GM19452 (cell line): ENCODE measurements at regions not wholly inside any gene's neighbourhood (a gene's known extent, or its start where the extent isn't known, plus 50 kb on each side); places are given as distances from the start of the nearest gene placed in this dataset.

Experiments
- ATAC-seq: cut with Tn5 transposase; IDR thresholded peaks from one replicate; pipeline ENCODE4 v1.9.1; 2021; ENCODE audit not compliant: unreplicated experiment

DNA sequence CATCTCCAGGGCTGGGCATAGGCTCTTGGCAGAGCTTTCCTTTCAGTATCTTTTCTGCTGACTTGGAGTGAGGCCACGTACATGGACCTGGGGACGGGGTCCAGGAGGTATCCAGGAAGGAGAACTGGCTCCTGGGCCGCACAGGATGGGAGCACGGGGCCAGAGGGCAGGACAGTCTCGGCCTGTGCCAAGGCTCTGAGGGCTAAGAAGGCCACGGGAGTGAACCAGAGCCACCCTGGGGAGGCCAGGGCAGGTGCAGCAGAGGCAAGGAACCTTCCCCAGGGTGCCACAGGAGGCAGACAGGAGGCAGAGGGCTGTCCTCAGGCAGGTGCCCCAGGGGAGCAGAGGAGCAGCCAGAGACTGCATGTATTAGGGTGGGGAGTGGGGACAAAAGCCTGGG lies 50.3 kb downstream of the PLXNA1 start:
- no peak for ATAC-seq

DNA sequence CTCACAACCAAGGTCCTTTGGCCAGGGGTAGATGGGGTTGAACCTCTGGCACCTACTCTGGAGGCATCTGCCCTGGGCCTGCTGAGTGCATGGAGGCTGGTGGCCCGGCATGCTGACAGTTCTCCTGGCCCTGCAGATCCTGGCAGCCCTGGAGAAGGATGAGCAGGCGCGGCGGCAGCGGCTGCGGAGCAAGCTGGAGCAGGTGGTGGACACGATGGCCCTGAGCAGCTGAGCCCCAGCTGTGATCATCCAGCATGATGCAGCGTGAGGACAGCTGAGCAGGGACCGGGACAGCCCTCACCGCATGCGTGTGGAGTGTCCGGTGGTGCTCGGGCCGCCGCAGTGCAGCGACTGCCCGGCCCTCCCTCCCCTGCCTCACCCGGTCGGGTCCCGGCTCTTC lies 50.9 kb downstream of the PLXNA1 start:
- ATAC-seq: no peak

DNA sequence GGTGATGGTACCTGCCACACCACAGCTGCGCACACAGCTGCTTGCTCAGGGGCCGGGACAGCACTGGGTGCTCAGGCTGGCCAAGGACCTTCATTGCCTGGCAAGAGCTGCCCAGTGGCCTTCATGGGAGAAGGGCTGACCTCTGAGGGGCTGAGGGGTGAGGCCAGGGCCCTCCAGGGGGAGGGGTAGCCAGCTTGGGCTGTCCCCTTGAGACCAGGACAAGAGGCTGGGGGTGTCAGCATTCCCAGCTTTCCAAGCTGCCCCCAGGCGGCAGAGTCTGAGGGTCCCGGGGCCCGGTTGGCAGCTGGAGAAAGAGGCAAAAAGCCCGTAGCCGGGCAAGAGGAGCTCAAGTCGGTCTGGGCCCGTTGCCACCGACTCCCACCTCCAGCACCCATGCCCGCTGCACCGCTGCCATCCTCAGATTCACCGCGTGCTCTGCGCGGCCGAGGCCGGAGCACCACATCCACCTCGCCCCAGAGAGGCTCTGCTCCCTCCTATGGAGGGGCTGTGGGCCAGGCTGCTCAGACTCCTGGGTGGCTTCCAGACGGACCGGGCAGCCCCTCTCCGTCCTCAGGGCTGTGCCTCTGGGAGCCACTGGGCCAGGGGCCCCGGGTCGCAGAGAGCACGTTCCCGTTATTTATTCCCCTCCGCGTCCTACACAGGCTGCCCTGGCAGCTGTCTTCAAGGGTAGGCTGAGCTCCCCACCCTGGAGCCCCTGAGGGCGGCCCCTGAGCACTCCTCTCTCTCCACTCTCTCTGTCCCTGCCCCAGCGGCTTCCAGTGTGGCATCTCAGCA lies 51.5 kb downstream of the PLXNA1 start:
- no peak for ATAC-seq

- ATAC-seq: no peak
Measured at GRCh38 chr3:127034990-127035652, 52.2 kb downstream of the PLXNA1 start.

- ATAC-seq: no peak
Measured at GRCh38 chr3:127035677-127036076, 52.8 kb downstream of the PLXNA1 start.

DNA sequence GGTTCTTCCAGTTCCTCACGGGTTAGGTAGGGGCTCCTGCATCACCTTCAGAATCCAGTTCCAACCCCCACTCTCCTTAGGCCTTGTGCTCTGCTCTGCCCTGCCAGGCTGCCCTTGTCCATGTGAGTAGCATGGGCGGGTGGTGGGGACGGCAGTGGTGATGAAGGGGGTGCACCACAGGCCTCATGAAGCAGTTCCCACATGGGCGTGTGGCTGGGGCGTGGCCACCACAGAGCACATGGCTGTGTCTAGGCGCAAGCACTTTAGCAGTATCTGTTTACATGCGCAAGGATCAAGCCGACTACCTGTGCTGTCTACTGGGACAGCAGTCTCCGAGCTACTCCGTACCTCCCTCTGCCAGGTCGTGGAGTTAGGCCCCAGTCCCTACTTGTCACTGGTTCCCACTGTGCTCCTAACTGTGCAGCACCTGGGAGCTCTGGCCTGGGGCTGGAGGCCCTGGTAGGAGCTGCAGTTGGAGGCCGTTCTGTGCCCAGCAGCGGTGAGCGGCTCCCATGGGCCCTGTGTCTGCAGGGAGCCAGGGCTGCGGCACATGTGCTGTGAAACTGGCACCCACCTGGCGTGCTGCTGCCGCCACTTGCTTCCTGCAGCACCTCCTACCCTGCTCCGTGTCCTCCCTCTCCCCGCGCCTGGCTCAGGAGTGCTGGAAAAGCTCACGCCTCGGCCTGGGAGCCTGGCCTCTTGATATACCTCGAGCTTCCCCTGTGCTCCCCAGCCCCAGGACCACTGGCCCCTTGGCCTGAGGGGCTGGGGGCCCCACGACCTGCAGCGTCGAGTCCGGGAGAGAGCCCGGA lies 53.5 kb downstream of the PLXNA1 start:
- no peak for ATAC-seq

GRCh38 chr3:127037021-127037400 lies 54.1 kb downstream of the PLXNA1 start:
- ATAC-seq: no peak

DNA sequence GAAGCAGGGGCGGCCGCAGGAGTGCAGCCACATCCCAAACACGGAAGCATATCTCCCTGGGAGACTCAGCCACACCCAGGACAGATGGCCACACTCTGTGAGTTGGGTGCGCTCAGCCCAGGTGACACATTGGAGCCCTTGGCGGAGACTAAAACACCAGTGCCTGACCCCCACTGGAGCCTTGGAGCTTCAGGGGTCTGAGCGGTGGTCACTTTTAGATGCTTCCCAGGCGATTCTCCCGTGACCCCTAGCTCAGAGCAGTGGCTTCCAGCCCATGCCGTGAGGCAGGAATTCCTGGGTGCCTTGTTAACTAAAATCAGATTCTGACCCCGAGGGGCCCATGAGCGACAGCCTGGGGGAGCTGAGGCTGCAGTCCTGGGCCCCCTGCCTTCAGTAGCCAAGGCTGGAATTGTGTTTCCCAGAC lies 54.5 kb downstream of the PLXNA1 start:
- no peak for ATAC-seq

DNA sequence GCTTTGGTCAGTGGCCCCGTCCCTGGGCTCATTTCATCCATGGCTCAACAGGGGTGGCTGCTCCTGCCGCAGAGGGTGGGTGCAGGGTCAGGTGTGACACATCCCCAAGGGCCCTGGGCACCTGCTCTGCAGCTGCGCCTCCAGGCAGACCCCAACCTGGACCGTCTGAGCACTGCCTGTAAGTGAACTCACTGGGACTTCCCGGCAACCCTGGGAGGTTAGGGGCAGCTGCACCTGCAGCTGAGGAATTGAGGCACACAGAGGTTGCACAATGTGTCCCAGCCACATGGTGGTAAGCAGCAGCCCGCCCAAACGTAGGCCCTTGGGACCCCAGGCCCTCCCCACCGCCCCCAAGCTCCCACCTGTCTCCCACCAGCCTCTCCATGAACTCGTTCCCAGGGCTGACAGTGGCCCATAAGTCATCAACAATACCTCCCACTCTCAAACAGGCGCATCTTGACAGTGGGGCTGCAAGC lies 55.1 kb downstream of the PLXNA1 start:
- no peak for ATAC-seq

DNA sequence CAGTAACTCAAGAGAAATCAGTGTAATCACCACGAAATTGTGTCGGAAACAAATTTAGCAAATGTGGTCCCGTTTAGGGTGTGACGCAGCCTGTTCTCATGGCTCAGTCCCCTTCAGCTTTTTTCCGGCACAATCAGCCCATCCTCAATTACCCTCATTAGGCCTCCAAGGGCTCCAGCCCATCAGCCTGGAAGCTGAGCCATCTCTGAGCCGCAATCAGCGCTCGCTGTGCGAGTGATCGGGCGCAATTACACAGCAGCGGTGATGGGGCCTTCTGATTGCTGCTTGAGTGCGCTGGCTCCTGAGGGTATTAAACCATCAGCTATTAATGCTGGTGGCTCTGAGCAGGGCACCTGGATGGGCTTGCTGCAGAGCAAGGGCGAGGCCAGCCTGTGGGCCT lies 55.6 kb downstream of the PLXNA1 start:
- ATAC-seq: no peak

DNA sequence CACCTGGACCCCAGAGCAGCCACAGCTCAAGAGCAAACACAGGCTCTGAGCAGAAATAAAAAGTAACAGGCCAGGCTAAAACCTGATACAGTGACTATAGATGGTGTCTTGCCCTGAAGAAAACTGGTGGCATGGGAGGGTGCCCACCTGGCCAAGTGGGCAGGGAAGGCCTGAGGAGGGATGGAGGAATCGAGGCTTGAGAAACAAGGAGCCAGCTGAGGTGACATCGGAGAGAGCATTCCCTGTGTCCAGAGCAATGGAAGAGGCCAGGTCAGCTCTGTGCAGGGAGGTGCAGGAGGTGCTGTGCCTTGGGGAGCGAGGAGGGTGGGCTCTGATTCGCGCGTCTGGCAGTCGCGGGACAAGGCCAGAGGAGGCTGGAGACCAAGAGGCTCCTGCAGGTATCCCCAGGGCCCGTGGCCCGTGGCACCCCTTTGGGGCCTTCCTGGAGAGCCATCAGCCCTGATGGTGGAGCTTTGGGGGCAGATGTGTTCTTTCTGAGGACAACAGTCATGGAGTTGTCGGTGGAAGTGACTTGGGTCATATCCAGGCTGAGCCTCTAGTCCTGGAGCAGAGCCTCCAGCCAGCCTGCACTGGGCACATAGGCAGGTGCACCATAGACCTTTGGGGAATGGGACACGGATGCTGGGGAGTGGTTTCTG lies 56.1 kb downstream of the PLXNA1 start:
- ATAC-seq: no peak

DNA sequence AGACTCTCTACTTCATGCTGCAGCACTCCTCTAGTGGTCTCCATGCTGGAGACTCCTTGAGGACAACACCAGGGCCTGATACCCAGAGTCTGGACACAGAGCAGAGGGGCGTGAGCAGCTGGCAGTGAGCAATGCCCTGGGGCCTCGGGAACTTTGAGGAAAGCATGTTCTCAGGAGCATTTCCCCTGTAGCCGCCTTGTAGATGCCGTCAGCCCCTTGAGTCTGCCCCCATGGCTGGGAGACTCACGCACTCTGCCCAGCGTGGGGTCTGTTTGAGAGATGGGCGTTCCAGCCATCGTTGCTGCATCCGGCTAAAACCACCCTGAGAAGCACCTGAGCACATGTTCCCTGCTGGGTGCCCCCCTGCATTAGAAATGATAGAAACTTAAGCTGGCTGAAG lies 56.8 kb downstream of the PLXNA1 start:
- ATAC-seq: no peak

GRCh38 chr3:127040216-127040615 lies 57.3 kb downstream of the PLXNA1 start:
- no peak for ATAC-seq

- ATAC-seq: no peak
Measured at GRCh38 chr3:127041264-127041820, 58.4 kb downstream of the PLXNA1 start.

DNA sequence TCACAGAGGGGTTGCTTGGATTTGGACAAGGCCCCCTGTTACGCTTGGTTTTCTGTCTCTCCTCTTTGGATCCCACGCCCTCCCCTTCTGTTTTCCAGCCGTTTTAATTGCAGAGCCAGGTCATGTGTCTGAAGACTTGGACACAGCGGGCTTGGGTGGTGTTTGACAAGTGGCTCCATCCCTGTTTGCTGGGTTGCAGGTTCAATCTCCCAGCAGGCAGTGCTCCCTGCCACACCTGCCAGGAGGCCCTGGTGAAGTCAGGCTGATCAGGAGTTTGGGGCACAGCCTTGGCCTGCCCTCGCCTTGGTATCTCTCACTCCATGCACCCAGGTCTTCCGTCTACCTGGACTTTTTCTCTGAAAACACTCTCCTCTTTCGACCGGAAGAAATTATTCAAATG lies 59.0 kb downstream of the PLXNA1 start:
- no peak for ATAC-seq

DNA sequence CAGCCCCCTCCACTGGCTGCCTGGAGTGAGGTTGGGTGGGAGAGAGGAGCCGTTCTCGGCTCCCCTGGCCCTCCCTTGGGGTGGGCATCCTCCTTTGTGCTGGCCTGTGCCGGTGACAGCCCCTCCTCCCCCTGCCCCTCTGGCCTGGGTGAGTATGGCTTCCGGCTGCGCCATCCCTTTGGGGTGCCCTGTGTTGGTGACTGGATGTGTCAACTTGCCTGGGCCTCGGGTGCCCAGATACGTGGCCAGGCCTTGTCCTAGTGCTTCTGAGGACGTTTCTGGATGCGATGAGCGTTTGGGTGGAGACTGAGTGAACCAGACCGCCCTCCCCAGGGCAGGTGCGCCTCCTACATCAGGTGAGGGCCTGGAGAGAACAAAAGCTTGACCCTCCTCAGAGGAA lies 59.7 kb downstream of the PLXNA1 start:
- ATAC-seq: no peak

GRCh38 chr3:127043041-127043641 lies 60.2 kb downstream of the PLXNA1 start:
- ATAC-seq: no peak

- no peak for ATAC-seq
Measured at GRCh38 chr3:127043731-127044510, 61.0 kb downstream of the PLXNA1 start.

- ATAC-seq: no peak
Measured at GRCh38 chr3:127044996-127045395, 62.1 kb downstream of the PLXNA1 start.
